Kidney (tissue), 13 donors: ENCODE measurements at regions not wholly inside any gene's neighbourhood (a gene's known extent, or its start where the extent isn't known, plus 50 kb on each side); places are given as distances from the start of the nearest gene placed in this dataset.

Source experiments
- DNase-seq, 5 donors: peaks; one replicate each; pipeline ENCODE4 v3.0.0-alpha.2; 2013 to 2020
- FAIRE-seq: peaks from 2 replicates; lab custom pipeline; 2012; peaks lifted over from hg19 to GRCh38; lab: Jason Lieb, UNC
- H3K27ac ChIP-seq, 2 donors: one replicate each; pipeline ENCODE4 v1.7.0; 2013; ENCODE audit warnings: low read depth in 2 of 2, low read length in 2 of 2, inconsistent platforms in 1 of 2
- H3K27me3 ChIP-seq: one replicate; pipeline ENCODE4 v1.7.1; 2013; ENCODE audit warnings: low read length, inconsistent platforms; ENCODE audit not compliant: control insufficient read depth, insufficient read depth
- H3K36me3 ChIP-seq, 3 donors: one replicate each; pipeline versions ENCODE4 v1.7.0 to v1.7.1; 2013; ENCODE audit warnings: low read length in 3 of 3, control low read depth in 1 of 3, inconsistent platforms in 1 of 3; ENCODE audit not compliant: insufficient read depth in 3 of 3, control insufficient read depth in 2 of 3
- H3K4me1 ChIP-seq, 3 donors: one replicate each; pipeline versions ENCODE4 v1.7.0 to v1.7.1; 2013; ENCODE audit warnings: low read length in 3 of 3, inconsistent platforms in 1 of 3, low read depth in 1 of 3; ENCODE audit not compliant: control insufficient read depth in 2 of 3, insufficient read depth in 2 of 3
- H3K4me3 ChIP-seq, 3 donors: one replicate each; pipeline versions ENCODE4 v1.7.0 to v1.8.1; 2013; ENCODE audit warnings: low read length in 3 of 3, control low read depth in 1 of 3, inconsistent platforms in 1 of 3
- H3K9ac ChIP-seq, 3 donors: one replicate each; pipeline versions ENCODE4 v1.7.0 to v1.7.1; 2013; ENCODE audit warnings: low read length in 3 of 3, control low read depth in 1 of 3, inconsistent platforms in 1 of 3
- H3K9me3 ChIP-seq, 3 donors: one replicate each; pipeline versions ENCODE4 v1.7.0 to v1.7.1; 2013; ENCODE audit warnings: low read length in 3 of 3, control low read depth in 1 of 3, inconsistent platforms in 1 of 3; ENCODE audit not compliant: control insufficient read depth in 2 of 3, insufficient read depth in 1 of 3
- intact Hi-C: fragments of 100-400 bp; cut with DNase I; formaldehyde crosslinking; loops from one replicate; pipeline ENCODE4 v1.11.1; 2022
- TF ChIP-seq, protein P1 (sequence below): IDR thresholded peaks from 3 replicates; pipeline ENCODE4 v1.5.1; 2012; ENCODE audit warnings: mild to moderate bottlenecking, moderate library complexity, borderline replicate concordance; ENCODE audit not compliant: insufficient read depth; ENCODE audit errors: extremely low read depth
- donor health status: control.
- donor health status: control.
- donor health status: control.
- donor health status: control.
- donor health status: control.
- donor health status: DM: yes; HTN: yes; CAD: no.
- donor health status: Normal renal cell carcinoma (clear cell type).

DNA sequence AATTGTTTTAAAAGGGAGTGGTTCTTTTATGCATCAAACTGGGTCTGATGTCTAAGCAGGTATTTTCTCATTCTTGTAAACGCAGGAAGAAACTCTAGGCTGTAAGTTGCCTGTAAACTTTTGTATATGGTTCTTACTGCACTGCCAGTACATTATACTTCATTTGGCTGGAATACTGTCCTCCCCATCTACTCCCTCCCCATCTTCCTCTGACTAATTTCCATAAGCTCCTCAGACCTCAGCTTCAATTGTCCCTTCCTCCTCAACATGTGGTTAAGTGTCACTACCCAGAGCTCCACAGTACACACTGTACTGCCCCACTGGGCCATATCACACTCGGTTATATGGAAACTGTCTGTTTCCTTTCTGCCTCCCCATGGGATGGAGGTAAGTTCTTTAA is 161.4 kb upstream of the MDFIC start:
- Histone ChIP-seq H3K4me1 (no peaks in the 10 kb centered on the region), H3K4me3 (no peak overlapping the region), H3K36me3 (no peaks in the 10 kb centered on the region), H3K9ac (no peak overlapping the region), H3K27me3 (no peaks in the 10 kb centered on the region), H3K27ac (no peak overlapping the region), H3K9me3 (no peaks in the 10 kb centered on the region)
- TF ChIP-seq, protein P1, sequence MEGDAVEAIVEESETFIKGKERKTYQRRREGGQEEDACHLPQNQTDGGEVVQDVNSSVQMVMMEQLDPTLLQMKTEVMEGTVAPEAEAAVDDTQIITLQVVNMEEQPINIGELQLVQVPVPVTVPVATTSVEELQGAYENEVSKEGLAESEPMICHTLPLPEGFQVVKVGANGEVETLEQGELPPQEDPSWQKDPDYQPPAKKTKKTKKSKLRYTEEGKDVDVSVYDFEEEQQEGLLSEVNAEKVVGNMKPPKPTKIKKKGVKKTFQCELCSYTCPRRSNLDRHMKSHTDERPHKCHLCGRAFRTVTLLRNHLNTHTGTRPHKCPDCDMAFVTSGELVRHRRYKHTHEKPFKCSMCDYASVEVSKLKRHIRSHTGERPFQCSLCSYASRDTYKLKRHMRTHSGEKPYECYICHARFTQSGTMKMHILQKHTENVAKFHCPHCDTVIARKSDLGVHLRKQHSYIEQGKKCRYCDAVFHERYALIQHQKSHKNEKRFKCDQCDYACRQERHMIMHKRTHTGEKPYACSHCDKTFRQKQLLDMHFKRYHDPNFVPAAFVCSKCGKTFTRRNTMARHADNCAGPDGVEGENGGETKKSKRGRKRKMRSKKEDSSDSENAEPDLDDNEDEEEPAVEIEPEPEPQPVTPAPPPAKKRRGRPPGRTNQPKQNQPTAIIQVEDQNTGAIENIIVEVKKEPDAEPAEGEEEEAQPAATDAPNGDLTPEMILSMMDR = no peak
- intact Hi-C loops = no loop called here
- FAIRE-seq (no peak), DNase-seq (no peak)

DNA sequence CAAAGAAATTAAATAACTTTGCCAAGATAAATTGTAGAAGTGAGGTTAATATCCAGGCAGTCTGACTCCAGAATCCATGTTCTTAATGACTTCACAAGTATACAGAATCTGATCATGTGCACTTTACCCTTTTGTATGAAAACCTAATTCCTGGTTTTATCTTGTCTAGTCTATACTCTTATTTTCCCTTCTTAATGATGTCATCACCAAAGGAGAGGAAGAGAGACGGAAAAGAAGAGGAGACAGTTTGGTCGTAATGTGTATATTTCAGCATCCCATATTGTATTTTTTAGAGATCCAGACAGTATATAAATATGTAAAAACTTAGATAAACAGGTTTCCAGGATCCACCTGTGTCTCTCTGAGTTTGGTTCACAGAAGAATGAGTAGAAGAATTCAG is 159.9 kb upstream of the MDFIC start:
- DNase-seq = no peak
- Histone ChIP-seq H3K36me3 (no peaks in the 10 kb centered on the region), H3K9me3 (no peaks in the 10 kb centered on the region), H3K27me3 (no peaks in the 10 kb centered on the region), H3K4me1 (no peaks in the 10 kb centered on the region), H3K9ac (no peak overlapping the region), H3K27ac (no peak overlapping the region), H3K4me3 (no peak overlapping the region)
- intact Hi-C loops = no loop called here
- no peak for FAIRE-seq
- TF ChIP-seq, protein P1 = no peak

DNA sequence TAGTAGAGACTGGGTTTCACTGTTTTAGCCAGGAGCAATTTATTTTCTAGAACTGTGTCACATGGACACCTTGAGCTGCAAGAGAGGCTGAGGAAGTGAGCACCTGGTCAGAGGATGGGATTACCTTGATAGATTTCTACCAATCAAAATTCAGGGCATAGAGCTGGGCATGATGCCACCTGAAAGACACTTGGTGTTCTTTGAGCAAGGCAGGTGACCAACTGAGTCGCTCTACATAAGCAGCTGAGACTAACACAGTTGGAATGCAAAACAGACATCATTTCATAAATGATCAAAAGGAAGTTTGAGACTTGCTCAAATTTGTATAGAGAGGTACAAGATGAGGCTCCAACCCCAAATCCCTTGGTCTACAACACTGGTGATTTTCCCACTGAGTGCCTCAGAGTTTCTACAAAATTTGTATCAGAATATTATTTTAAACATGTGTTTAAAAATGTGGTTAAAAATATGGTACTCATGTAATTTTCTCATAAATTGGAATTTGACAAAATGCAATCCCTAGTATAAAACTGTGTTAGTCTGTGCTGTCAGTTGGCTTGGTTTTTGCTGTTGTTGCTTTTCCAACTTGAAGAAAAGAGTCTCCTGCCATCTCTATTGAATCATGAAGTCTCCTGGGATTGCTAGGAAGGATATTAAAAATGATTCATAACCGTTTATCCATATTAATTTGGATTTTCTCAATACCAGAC is 156.4 kb upstream of the MDFIC start:
- FAIRE-seq = no peak

More for the DNA sequence above, 156.4 kb upstream of the MDFIC start:
- H3K27ac ChIP-seq = no peak overlapping the region
- no peaks in the 10 kb centered on the region for H3K4me1 ChIP-seq
- no peaks in the 10 kb centered on the region for H3K27me3 ChIP-seq
- intact Hi-C loops = no loop called here
- H3K9ac ChIP-seq = no peak overlapping the region
- DNase-seq = no peak
- no peaks in the 10 kb centered on the region for H3K9me3 ChIP-seq
- no peaks in the 10 kb centered on the region for H3K36me3 ChIP-seq
- no peak overlapping the region for H3K4me3 ChIP-seq
- TF ChIP-seq, protein P1 = no peak
